NCI-H1694 treated with DMSO at 0.1 percent for 48 hours (cell line): ENCODE measurements at regions not wholly inside any gene's neighbourhood (a gene's known extent, or its start where the extent isn't known, plus 50 kb on each side); places are given as distances from the start of the nearest gene placed in this dataset.
"Not testable (repeated sequence)": the region's sequence is repeated elsewhere in the genome, so short reads cannot be mapped to it uniquely, and the experiment has no call there.

ENCODE experiments used
- DNase-seq: peaks from one replicate; lab custom pipeline; 2025; lab: John Stamatoyannopoulos, UW

GRCh38 chr2:220779076-220779475 is 793.0 kb downstream of the EPHA4 start:
- DNase-seq = not testable (repeated sequence)

- DNase-seq = no peak
These were observed 792.6 kb downstream of the EPHA4 start for GRCh38 chr2:220779511-220779910.

GRCh38 chr2:220779931-220780330 is 792.2 kb downstream of the EPHA4 start:
- DNase-seq = no peak

GRCh38 chr2:220781622-220782241 is 790.4 kb downstream of the EPHA4 start:
- no peak for DNase-seq

- DNase-seq = no peak
These were observed 789.4 kb downstream of the EPHA4 start for GRCh38 chr2:220782609-220783113.

- DNase-seq = no peak
These were observed 788.4 kb downstream of the EPHA4 start for GRCh38 chr2:220783671-220784070.

- DNase-seq = no peak
These were observed 786.9 kb downstream of the EPHA4 start for GRCh38 chr2:220785178-220785577.

GRCh38 chr2:220786216-220786615 is 785.9 kb downstream of the EPHA4 start:
- no peak for DNase-seq

GRCh38 chr2:220787251-220787650 is 784.9 kb downstream of the EPHA4 start:
- DNase-seq = no peak

GRCh38 chr2:220789961-220790360 is 782.1 kb downstream of the EPHA4 start:
- no peak for DNase-seq

- no peak for DNase-seq
These were observed 776.4 kb downstream of the EPHA4 start for GRCh38 chr2:220795705-220796104.

- no peak for DNase-seq
These were observed 761.0 kb downstream of the EPHA4 start for GRCh38 chr2:220811115-220811514.

- no peak for DNase-seq
These were observed 760.0 kb downstream of the EPHA4 start for GRCh38 chr2:220811952-220812570.

- DNase-seq = no peak
These were observed 757.7 kb downstream of the EPHA4 start for GRCh38 chr2:220814441-220814840.

- DNase-seq = no peak
These were observed 756.4 kb downstream of the EPHA4 start for GRCh38 chr2:220815698-220816097.

- no peak for DNase-seq
These were observed 750.4 kb downstream of the EPHA4 start for GRCh38 chr2:220821683-220822082.

GRCh38 chr2:220823590-220823989 is 748.5 kb downstream of the EPHA4 start:
- not testable (repeated sequence) for DNase-seq

GRCh38 chr2:220833446-220833845 is 738.7 kb downstream of the EPHA4 start:
- DNase-seq = peak; percentile 51

GRCh38 chr2:220835583-220835982 is 736.5 kb downstream of the EPHA4 start:
- DNase-seq = no peak

GRCh38 chr2:220837226-220837625 is 734.9 kb downstream of the EPHA4 start:
- no peak for DNase-seq

GRCh38 chr2:220842901-220843665 is 729.0 kb downstream of the EPHA4 start:
- DNase-seq = no peak

- DNase-seq = no peak
These were observed 726.3 kb downstream of the EPHA4 start for GRCh38 chr2:220845766-220846273.

- no peak for DNase-seq
These were observed 725.1 kb downstream of the EPHA4 start for GRCh38 chr2:220847006-220847405.
